ENCODE measurements at regions not wholly inside any gene's neighbourhood (a gene's known extent, or its start where the extent isn't known, plus 50 kb on each side); places are given as distances from the start of the nearest gene placed in this dataset.

- TF ChIP-seq CTCF (IDR thresholded peaks at IDR 0.05), result no peak
- DNase-seq (ENCODE audit: extremely low spot score, unreplicated experiment), result no peak
- no peaks in the 10 kb centered on the region for H3K4me1 Mint-ChIP-seq (ENCODE audit: unreplicated experiment)
- H3K27me3 Mint-ChIP-seq (ENCODE audit: unreplicated experiment), result peaks cover 39% of the 10 kb centered on the region
- no peak overlapping the region for H3K27ac Mint-ChIP-seq (ENCODE audit: unreplicated experiment)
- no peaks in the 10 kb centered on the region for H3K36me3 Mint-ChIP-seq (ENCODE audit: unreplicated experiment)
- no peak overlapping the region for H3K4me3 Mint-ChIP-seq (ENCODE audit: unreplicated experiment)
- no peaks in the 10 kb centered on the region for H3K9me3 Mint-ChIP-seq (ENCODE audit: unreplicated experiment)
These were observed 254.1 kb upstream of the PFKP start for GRCh38 chr10:2813286-2813685.

GRCh38 chr10:2812631-2813030 is 254.7 kb upstream of the PFKP start:
- H3K4me1 Mint-ChIP-seq (ENCODE audit: unreplicated experiment), result no peaks in the 10 kb centered on the region
- DNase-seq (ENCODE audit: extremely low spot score, unreplicated experiment), result no peak
- H3K4me3 Mint-ChIP-seq (ENCODE audit: unreplicated experiment), result no peak overlapping the region
- no peak overlapping the region for H3K27ac Mint-ChIP-seq (ENCODE audit: unreplicated experiment)
- H3K36me3 Mint-ChIP-seq (ENCODE audit: unreplicated experiment), result no peaks in the 10 kb centered on the region
- H3K27me3 Mint-ChIP-seq (ENCODE audit: unreplicated experiment), result peaks cover 39% of the 10 kb centered on the region
- TF ChIP-seq CTCF (IDR thresholded peaks at IDR 0.05), result no peak
- no peaks in the 10 kb centered on the region for H3K9me3 Mint-ChIP-seq (ENCODE audit: unreplicated experiment)

GRCh38 chr10:2800178-2800577 is 267.2 kb upstream of the PFKP start:
- no peaks in the 10 kb centered on the region for H3K36me3 Mint-ChIP-seq (ENCODE audit: unreplicated experiment)
- H3K4me1 Mint-ChIP-seq (ENCODE audit: unreplicated experiment), result no peaks in the 10 kb centered on the region
- peaks cover 10% of the 10 kb centered on the region for H3K9me3 Mint-ChIP-seq (ENCODE audit: unreplicated experiment)
- peaks cover 52% of the 10 kb centered on the region for H3K27me3 Mint-ChIP-seq (ENCODE audit: unreplicated experiment)
- H3K4me3 Mint-ChIP-seq (ENCODE audit: unreplicated experiment), result no peak overlapping the region
- H3K27ac Mint-ChIP-seq (ENCODE audit: unreplicated experiment), result no peak overlapping the region
- TF ChIP-seq CTCF (IDR thresholded peaks at IDR 0.05), result no peak
- no peak for DNase-seq (ENCODE audit: extremely low spot score, unreplicated experiment)

GRCh38 chr10:2798336-2799022 is 268.9 kb upstream of the PFKP start:
- no peak overlapping the region for H3K4me3 Mint-ChIP-seq (ENCODE audit: unreplicated experiment)
- H3K4me1 Mint-ChIP-seq (ENCODE audit: unreplicated experiment), result no peaks in the 10 kb centered on the region
- DNase-seq (ENCODE audit: extremely low spot score, unreplicated experiment), result no peak
- no peak for TF ChIP-seq CTCF (IDR thresholded peaks at IDR 0.05)
- H3K36me3 Mint-ChIP-seq (ENCODE audit: unreplicated experiment), result no peaks in the 10 kb centered on the region
- H3K27me3 Mint-ChIP-seq (ENCODE audit: unreplicated experiment), result peaks cover 48% of the 10 kb centered on the region
- H3K9me3 Mint-ChIP-seq (ENCODE audit: unreplicated experiment), result peaks cover 22% of the 10 kb centered on the region
- H3K27ac Mint-ChIP-seq (ENCODE audit: unreplicated experiment), result no peak overlapping the region

- no peak for DNase-seq (ENCODE audit: extremely low spot score, unreplicated experiment)
- no peak overlapping the region for H3K4me3 Mint-ChIP-seq (ENCODE audit: unreplicated experiment)
- H3K4me1 Mint-ChIP-seq (ENCODE audit: unreplicated experiment), result no peaks in the 10 kb centered on the region
- H3K27ac Mint-ChIP-seq (ENCODE audit: unreplicated experiment), result no peak overlapping the region
- no peak for TF ChIP-seq CTCF (IDR thresholded peaks at IDR 0.05)
- no peaks in the 10 kb centered on the region for H3K36me3 Mint-ChIP-seq (ENCODE audit: unreplicated experiment)
- H3K27me3 Mint-ChIP-seq (ENCODE audit: unreplicated experiment), result peaks cover 49% of the 10 kb centered on the region
- peaks cover 23% of the 10 kb centered on the region for H3K9me3 Mint-ChIP-seq (ENCODE audit: unreplicated experiment)
These were observed 275.4 kb upstream of the PFKP start for GRCh38 chr10:2791774-2792443.
